ENCODE measurements at regions not wholly inside any gene's neighbourhood (a gene's known extent, or its start where the extent isn't known, plus 50 kb on each side); places are given as distances from the start of the nearest gene placed in this dataset.

DNA sequence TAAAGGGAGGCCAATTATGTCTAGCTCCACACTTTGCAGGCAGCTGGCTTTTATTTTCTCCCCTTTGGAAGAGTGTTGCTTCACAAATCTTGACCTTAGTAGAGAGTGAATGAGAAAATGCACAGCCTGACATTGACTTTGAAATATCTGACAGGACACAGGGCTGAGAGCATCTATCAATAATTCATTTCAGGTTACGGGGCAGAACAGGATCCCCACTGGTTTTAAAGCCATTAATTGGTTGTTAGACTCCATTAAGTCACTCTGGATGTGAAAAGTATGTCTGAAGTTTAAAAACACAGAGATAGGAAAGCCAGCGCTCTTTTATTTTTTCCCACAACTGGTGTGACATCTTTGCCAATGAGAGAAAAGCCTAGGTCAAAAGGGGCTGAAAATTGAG lies 251.9 kb upstream of the TMC3 start:
- TF ChIP-seq, protein P1, sequence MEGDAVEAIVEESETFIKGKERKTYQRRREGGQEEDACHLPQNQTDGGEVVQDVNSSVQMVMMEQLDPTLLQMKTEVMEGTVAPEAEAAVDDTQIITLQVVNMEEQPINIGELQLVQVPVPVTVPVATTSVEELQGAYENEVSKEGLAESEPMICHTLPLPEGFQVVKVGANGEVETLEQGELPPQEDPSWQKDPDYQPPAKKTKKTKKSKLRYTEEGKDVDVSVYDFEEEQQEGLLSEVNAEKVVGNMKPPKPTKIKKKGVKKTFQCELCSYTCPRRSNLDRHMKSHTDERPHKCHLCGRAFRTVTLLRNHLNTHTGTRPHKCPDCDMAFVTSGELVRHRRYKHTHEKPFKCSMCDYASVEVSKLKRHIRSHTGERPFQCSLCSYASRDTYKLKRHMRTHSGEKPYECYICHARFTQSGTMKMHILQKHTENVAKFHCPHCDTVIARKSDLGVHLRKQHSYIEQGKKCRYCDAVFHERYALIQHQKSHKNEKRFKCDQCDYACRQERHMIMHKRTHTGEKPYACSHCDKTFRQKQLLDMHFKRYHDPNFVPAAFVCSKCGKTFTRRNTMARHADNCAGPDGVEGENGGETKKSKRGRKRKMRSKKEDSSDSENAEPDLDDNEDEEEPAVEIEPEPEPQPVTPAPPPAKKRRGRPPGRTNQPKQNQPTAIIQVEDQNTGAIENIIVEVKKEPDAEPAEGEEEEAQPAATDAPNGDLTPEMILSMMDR (IDR thresholded peaks at IDR 0.05) = no peak
- no peak for TF ChIP-seq POLR2A (IDR thresholded peaks at IDR 0.05)
